ENCODE measurements at regions not wholly inside any gene's neighbourhood (a gene's known extent, or its start where the extent isn't known, plus 50 kb on each side); places are given as distances from the start of the nearest gene placed in this dataset.

DNA sequence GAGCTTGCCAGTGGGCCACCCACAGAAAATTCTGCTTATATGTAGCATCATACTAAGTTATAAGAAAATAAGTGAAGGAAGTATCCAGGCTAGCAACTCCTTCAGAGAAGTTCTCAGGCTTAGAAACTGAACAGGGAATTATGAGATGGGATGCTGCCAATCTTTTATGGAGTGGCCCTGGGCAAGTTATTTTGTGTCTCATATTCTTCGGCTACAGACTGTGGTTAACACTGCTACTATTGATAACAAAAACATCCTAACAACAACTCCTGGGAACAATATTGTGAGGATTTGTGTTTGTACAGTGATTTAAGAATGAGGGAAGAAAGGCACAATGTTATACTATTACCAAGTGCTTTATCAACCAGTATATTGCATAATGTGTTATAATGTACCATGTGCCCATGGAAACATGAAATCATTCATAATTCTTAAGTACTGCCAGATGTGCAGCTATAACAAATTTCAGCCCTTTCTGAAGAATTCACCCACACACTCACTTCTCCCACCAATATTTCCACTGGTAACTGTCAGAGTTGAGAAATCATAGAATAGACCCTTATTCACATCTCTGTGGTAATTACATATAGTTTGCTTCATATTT lies 113.3 kb upstream of the SOX5 start:
- no peak for TF ChIP-seq EZH2 (IDR thresholded peaks at IDR 0.05; ENCODE audit: borderline replicate concordance, low read length)
- TF ChIP-seq, protein P1, sequence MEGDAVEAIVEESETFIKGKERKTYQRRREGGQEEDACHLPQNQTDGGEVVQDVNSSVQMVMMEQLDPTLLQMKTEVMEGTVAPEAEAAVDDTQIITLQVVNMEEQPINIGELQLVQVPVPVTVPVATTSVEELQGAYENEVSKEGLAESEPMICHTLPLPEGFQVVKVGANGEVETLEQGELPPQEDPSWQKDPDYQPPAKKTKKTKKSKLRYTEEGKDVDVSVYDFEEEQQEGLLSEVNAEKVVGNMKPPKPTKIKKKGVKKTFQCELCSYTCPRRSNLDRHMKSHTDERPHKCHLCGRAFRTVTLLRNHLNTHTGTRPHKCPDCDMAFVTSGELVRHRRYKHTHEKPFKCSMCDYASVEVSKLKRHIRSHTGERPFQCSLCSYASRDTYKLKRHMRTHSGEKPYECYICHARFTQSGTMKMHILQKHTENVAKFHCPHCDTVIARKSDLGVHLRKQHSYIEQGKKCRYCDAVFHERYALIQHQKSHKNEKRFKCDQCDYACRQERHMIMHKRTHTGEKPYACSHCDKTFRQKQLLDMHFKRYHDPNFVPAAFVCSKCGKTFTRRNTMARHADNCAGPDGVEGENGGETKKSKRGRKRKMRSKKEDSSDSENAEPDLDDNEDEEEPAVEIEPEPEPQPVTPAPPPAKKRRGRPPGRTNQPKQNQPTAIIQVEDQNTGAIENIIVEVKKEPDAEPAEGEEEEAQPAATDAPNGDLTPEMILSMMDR (IDR thresholded peaks at IDR 0.05; ENCODE audit: low read length), result no peak
